ENCODE measurements at regions not wholly inside any gene's neighbourhood (a gene's known extent, or its start where the extent isn't known, plus 50 kb on each side); places are given as distances from the start of the nearest gene placed in this dataset.

DNA sequence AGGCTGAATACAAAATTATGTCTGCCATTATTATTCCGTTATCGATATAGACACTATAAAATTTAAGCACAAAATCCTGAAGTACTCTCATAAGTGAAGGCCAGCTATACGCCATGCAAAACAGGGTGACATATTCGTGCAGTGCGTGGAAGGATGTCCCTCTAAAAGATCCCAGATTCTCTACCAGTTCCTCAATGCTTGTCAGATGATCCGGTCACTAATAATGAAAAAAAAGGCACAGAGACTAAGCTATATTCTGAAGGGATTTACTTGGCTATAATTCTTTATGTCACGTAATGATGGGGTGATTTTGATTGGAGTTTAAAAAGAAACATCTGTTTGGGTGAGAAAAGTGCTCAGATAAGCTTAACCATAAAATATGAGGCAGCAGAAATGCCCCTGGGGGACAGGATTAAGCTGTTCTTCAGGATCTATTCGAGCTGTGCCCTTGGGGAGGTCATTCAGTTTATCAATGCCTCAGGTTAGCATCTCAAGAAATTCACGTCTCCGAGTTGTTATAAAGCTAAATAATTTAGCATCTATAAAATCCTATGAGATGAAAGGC is 229.7 kb upstream of the PITRM1 start:
- TF ChIP-seq EZH2 (IDR thresholded peaks at IDR 0.05), result no peak
- TF ChIP-seq, protein P1, sequence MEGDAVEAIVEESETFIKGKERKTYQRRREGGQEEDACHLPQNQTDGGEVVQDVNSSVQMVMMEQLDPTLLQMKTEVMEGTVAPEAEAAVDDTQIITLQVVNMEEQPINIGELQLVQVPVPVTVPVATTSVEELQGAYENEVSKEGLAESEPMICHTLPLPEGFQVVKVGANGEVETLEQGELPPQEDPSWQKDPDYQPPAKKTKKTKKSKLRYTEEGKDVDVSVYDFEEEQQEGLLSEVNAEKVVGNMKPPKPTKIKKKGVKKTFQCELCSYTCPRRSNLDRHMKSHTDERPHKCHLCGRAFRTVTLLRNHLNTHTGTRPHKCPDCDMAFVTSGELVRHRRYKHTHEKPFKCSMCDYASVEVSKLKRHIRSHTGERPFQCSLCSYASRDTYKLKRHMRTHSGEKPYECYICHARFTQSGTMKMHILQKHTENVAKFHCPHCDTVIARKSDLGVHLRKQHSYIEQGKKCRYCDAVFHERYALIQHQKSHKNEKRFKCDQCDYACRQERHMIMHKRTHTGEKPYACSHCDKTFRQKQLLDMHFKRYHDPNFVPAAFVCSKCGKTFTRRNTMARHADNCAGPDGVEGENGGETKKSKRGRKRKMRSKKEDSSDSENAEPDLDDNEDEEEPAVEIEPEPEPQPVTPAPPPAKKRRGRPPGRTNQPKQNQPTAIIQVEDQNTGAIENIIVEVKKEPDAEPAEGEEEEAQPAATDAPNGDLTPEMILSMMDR (IDR thresholded peaks at IDR 0.05), result no peak

Measured in neural progenitor cell (in vitro differentiated cells).